ENCODE measurements at regions not wholly inside any gene's neighbourhood (a gene's known extent, or its start where the extent isn't known, plus 50 kb on each side); places are given as distances from the start of the nearest gene placed in this dataset.

- Mint-ChIP-seq H3K27ac (no peak overlapping the region), H3K27me3 (peaks cover 33% of the 10 kb centered on the region), H3K9me3 (no peaks in the 10 kb centered on the region), H3K4me3 (no peak overlapping the region), H3K4me1 (ENCODE audit: low read depth) (peaks cover 3% of the 10 kb centered on the region), H3K36me3 (no peaks in the 10 kb centered on the region)
- DNase-seq: no peak
- POLR2A ChIA-PET: no interaction called here
- CTCF ChIA-PET: no interaction called here
- intact Hi-C loops (cut with micrococcal nuclease): no loop called here
Observed at GRCh38 chr6:148222376-148222775, 120.3 kb upstream of the SASH1 start.

GRCh38 chr6:148222846-148223245 is 119.8 kb upstream of the SASH1 start:
- ChIA-PET POLR2A (no interaction called here), CTCF (no interaction called here)
- Mint-ChIP-seq H3K36me3 (no peaks in the 10 kb centered on the region), H3K4me1 (ENCODE audit: low read depth) (peaks cover 3% of the 10 kb centered on the region), H3K4me3 (no peak overlapping the region), H3K9me3 (no peaks in the 10 kb centered on the region), H3K27ac (no peak overlapping the region), H3K27me3 (peaks cover 35% of the 10 kb centered on the region)
- intact Hi-C loops (cut with micrococcal nuclease): no loop called here
- no peak for DNase-seq

- intact Hi-C loops (cut with micrococcal nuclease): no loop called here
- no peak overlapping the region for H3K4me3 Mint-ChIP-seq
- CTCF ChIA-PET: no interaction called here
Observed at GRCh38 chr6:148223424-148223842, 119.2 kb upstream of the SASH1 start.

GRCh38 chr6:148225871-148226270 is 116.8 kb upstream of the SASH1 start:
- H3K9me3 Mint-ChIP-seq: no peaks in the 10 kb centered on the region
- peaks cover 3% of the 10 kb centered on the region for H3K4me1 Mint-ChIP-seq (ENCODE audit: low read depth)
- no peak overlapping the region for H3K4me3 Mint-ChIP-seq
- H3K27me3 Mint-ChIP-seq: peaks cover 24% of the 10 kb centered on the region
- H3K36me3 Mint-ChIP-seq: no peaks in the 10 kb centered on the region
- intact Hi-C loops (cut with micrococcal nuclease): no loop called here
- ChIA-PET POLR2A (no interaction called here), CTCF (interaction anchor here (0.6 to 1.5 kb wide), 2 partner anchors 60 to 317 kb away, joined by 3 to 4 read pairs; no protein-coding TSS in a partner anchor)
- DNase-seq: no peak
- H3K27ac Mint-ChIP-seq: no peak overlapping the region

More at GRCh38 chr6:148223424-148223842, 119.2 kb upstream of the SASH1 start:
- H3K9me3 Mint-ChIP-seq: no peaks in the 10 kb centered on the region
- POLR2A ChIA-PET: no interaction called here
- H3K27ac Mint-ChIP-seq: no peak overlapping the region
- H3K4me1 Mint-ChIP-seq (ENCODE audit: low read depth): peaks cover 3% of the 10 kb centered on the region
- H3K27me3 Mint-ChIP-seq: peaks cover 34% of the 10 kb centered on the region
- H3K36me3 Mint-ChIP-seq: no peaks in the 10 kb centered on the region
- no peak for DNase-seq

GRCh38 chr6:148226284-148226683 is 116.4 kb upstream of the SASH1 start:
- ChIA-PET POLR2A (no interaction called here), CTCF (interaction anchor here (1.5 kb wide), 1 partner anchor 60 kb away, joined by 4 read pairs; no protein-coding TSS in a partner anchor)
- H3K27me3 Mint-ChIP-seq: peaks cover 26% of the 10 kb centered on the region
- intact Hi-C loops (cut with micrococcal nuclease): no loop called here
- H3K4me3 Mint-ChIP-seq: no peak overlapping the region
- H3K4me1 Mint-ChIP-seq (ENCODE audit: low read depth): peaks cover 3% of the 10 kb centered on the region
- no peaks in the 10 kb centered on the region for H3K9me3 Mint-ChIP-seq
- H3K36me3 Mint-ChIP-seq: no peaks in the 10 kb centered on the region
- no peak overlapping the region for H3K27ac Mint-ChIP-seq
- DNase-seq: no peak

GRCh38 chr6:148231572-148231971 is 111.1 kb upstream of the SASH1 start:
- no peaks in the 10 kb centered on the region for H3K4me1 Mint-ChIP-seq (ENCODE audit: low read depth)
- H3K27me3 Mint-ChIP-seq: peaks cover 14% of the 10 kb centered on the region
- no peak overlapping the region for H3K27ac Mint-ChIP-seq
- intact Hi-C loops (cut with micrococcal nuclease): no loop called here
- H3K4me3 Mint-ChIP-seq: no peak overlapping the region
- no peak for DNase-seq
- ChIA-PET POLR2A (no interaction called here), CTCF (interaction anchor here (0.8 kb wide), 1 partner anchor 54 kb away, joined by 3 read pairs; no protein-coding TSS in a partner anchor)
- H3K36me3 Mint-ChIP-seq: no peaks in the 10 kb centered on the region
- no peaks in the 10 kb centered on the region for H3K9me3 Mint-ChIP-seq

GRCh38 chr6:148235446-148235845 is 107.2 kb upstream of the SASH1 start:
- ChIA-PET POLR2A (no interaction called here), CTCF (no interaction called here)
- Mint-ChIP-seq H3K4me3 (no peak overlapping the region), H3K27me3 (peaks cover 13% of the 10 kb centered on the region), H3K27ac (no peak overlapping the region), H3K36me3 (no peaks in the 10 kb centered on the region), H3K4me1 (ENCODE audit: low read depth) (no peaks in the 10 kb centered on the region), H3K9me3 (no peaks in the 10 kb centered on the region)
- intact Hi-C loops (cut with micrococcal nuclease): no loop called here
- no peak for DNase-seq

- Mint-ChIP-seq H3K27ac (no peak overlapping the region), H3K4me3 (no peak overlapping the region), H3K4me1 (ENCODE audit: low read depth) (no peaks in the 10 kb centered on the region), H3K9me3 (no peaks in the 10 kb centered on the region), H3K36me3 (no peaks in the 10 kb centered on the region), H3K27me3 (peaks cover 22% of the 10 kb centered on the region)
- DNase-seq: no peak
- intact Hi-C loops (cut with micrococcal nuclease): no loop called here
- CTCF ChIA-PET: no interaction called here
- POLR2A ChIA-PET: interaction anchor here (0.6 kb wide), 1 partner anchor 90 kb away, joined by 7 read pairs; no protein-coding TSS in a partner anchor
Observed at GRCh38 chr6:148238713-148239112, 103.9 kb upstream of the SASH1 start.

GRCh38 chr6:148239215-148239614 is 103.4 kb upstream of the SASH1 start:
- H3K9me3 Mint-ChIP-seq: no peaks in the 10 kb centered on the region
- H3K4me1 Mint-ChIP-seq (ENCODE audit: low read depth): no peaks in the 10 kb centered on the region
- ChIA-PET CTCF (no interaction called here), POLR2A (interaction anchor here (0.6 kb wide), 1 partner anchor 89 kb away, joined by 7 read pairs; no protein-coding TSS in a partner anchor)
- no peak overlapping the region for H3K27ac Mint-ChIP-seq
- peaks cover 22% of the 10 kb centered on the region for H3K27me3 Mint-ChIP-seq
- H3K36me3 Mint-ChIP-seq: no peaks in the 10 kb centered on the region
- no peak for DNase-seq
- intact Hi-C loops (cut with micrococcal nuclease): no loop called here
- no peak overlapping the region for H3K4me3 Mint-ChIP-seq

- no peak overlapping the region for H3K4me3 Mint-ChIP-seq
- POLR2A ChIA-PET: interaction anchor here (0.6 kb wide), 1 partner anchor 474 kb away, joined by 5 read pairs; no protein-coding TSS in a partner anchor
- H3K9me3 Mint-ChIP-seq: no peaks in the 10 kb centered on the region
- peaks cover 22% of the 10 kb centered on the region for H3K27me3 Mint-ChIP-seq
- H3K27ac Mint-ChIP-seq: no peak overlapping the region
- H3K4me1 Mint-ChIP-seq (ENCODE audit: low read depth): no peaks in the 10 kb centered on the region
- H3K36me3 Mint-ChIP-seq: no peaks in the 10 kb centered on the region
- intact Hi-C loops (cut with micrococcal nuclease): no loop called here
- CTCF ChIA-PET: no interaction called here
- no peak for DNase-seq
Observed at GRCh38 chr6:148239801-148240460, 102.7 kb upstream of the SASH1 start.

GRCh38 chr6:148240461-148240840 is 102.2 kb upstream of the SASH1 start:
- ChIA-PET CTCF (interaction anchor here (1.5 kb wide), 1 partner anchor 63 kb away, joined by 3 read pairs; no protein-coding TSS in a partner anchor), POLR2A (interaction anchor here (0.6 kb wide), 1 partner anchor 474 kb away, joined by 5 read pairs; no protein-coding TSS in a partner anchor)
- intact Hi-C loops (cut with micrococcal nuclease): no loop called here
- DNase-seq: no peak
- Mint-ChIP-seq H3K27me3 (peaks cover 24% of the 10 kb centered on the region), H3K4me1 (ENCODE audit: low read depth) (no peaks in the 10 kb centered on the region), H3K27ac (no peak overlapping the region), H3K4me3 (no peak overlapping the region), H3K36me3 (no peaks in the 10 kb centered on the region), H3K9me3 (no peaks in the 10 kb centered on the region)

- Mint-ChIP-seq H3K27ac (no peak overlapping the region), H3K36me3 (no peaks in the 10 kb centered on the region), H3K27me3 (peaks cover 24% of the 10 kb centered on the region), H3K4me3 (no peak overlapping the region), H3K9me3 (no peaks in the 10 kb centered on the region), H3K4me1 (ENCODE audit: low read depth) (no peaks in the 10 kb centered on the region)
- intact Hi-C loops (cut with micrococcal nuclease): no loop called here
- ChIA-PET CTCF (interaction anchor here (1.5 kb wide), 1 partner anchor 63 kb away, joined by 3 read pairs; no protein-coding TSS in a partner anchor), POLR2A (interaction anchor here (0.6 kb wide), 1 partner anchor 473 kb away, joined by 5 read pairs; no protein-coding TSS in a partner anchor)
- no peak for DNase-seq
Observed at GRCh38 chr6:148240861-148241477, 101.7 kb upstream of the SASH1 start.
